ENCODE measurements at regions not wholly inside any gene's neighbourhood (a gene's known extent, or its start where the extent isn't known, plus 50 kb on each side); places are given as distances from the start of the nearest gene placed in this dataset.
A peak's percentile ranks its signal among the peaks of the same experiment; 100 is the strongest.

DNA sequence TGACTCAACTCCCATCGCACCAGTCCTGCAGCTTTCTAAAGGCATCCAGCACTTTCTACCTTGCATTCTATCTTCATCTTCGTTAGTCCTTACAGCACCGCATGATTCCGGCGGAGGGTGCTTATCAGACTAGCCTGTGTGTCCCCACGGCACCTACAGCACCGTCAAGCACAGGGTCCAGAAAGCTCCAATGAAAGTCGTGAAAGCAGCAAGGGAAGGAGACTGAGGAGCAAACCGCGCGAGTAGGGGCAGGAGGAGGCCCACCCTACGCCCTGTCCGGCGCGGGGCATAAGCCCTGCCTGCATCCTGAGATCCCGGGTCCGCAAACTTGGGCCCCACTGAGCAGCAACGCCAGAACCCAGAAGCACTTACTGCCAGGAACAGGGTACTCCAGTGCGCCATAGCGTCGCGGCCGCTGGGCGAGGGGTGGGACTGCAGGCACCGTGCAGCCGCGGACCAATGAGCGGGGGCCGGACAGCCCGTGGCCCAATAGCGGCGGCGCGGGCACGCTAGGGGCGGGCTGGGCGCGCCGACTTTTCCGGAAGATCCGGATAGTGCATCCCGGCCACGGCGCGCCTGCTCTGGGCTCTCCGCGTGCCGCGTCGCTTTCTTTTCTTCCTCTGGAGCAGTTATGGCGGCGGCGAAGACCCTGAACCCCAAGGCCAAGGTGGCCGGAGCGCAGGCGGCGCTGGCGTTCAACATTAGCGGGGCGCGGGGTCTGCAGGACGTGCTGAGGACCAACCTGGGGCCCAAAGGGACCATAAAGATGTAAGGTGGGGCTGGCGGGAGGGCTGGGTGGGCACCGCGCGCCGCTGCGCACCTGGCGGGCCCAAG lies 122.1 kb upstream of the VKORC1L1 start (continued):
- TF ChIP-seq, protein P1, sequence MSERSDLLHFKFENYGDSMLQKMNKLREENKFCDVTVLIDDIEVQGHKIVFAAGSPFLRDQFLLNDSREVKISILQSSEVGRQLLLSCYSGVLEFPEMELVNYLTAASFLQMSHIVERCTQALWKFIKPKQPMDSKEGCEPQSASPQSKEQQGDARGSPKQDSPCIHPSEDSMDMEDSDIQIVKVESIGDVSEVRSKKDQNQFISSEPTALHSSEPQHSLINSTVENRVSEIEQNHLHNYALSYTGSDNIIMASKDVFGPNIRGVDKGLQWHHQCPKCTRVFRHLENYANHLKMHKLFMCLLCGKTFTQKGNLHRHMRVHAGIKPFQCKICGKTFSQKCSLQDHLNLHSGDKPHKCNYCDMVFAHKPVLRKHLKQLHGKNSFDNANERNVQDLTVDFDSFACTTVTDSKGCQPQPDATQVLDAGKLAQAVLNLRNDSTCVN (CRISPR knock-in tag; IDR thresholded peaks at IDR 0.05; ENCODE audit: borderline replicate concordance) = 0 out of 2 replicates have a peak, but pooled peaks have one; percentile 34
- TF ChIP-seq IRX3 (CRISPR knock-in tag; IDR thresholded peaks at IDR 0.05; ENCODE audit: borderline replicate concordance, low read depth) (no peak), REL (CRISPR knock-in tag; conservative IDR thresholded peaks at IDR 0.05) (no peak), HMG20B (CRISPR knock-in tag; conservative IDR thresholded peaks at IDR 0.05) (no peak), ARHGAP35 (CRISPR knock-in tag; IDR thresholded peaks at IDR 0.05; ENCODE audit: borderline replicate concordance) (no peak), ZNF569 (CRISPR knock-in tag; IDR thresholded peaks at IDR 0.05; ENCODE audit: borderline replicate concordance) (no peak), ATF7 (IDR thresholded peaks at IDR 0.05) (no peak), ATF7 (CRISPR knock-in tag; IDR thresholded peaks at IDR 0.05) (no peak), ZNF547 (CRISPR knock-in tag; IDR thresholded peaks at IDR 0.05) (peak; percentile 76), ZNF333 (CRISPR knock-in tag; IDR thresholded peaks at IDR 0.05; ENCODE audit: borderline replicate concordance) (no peak), SNRNP70 (IDR thresholded peaks at IDR 0.05; ENCODE audit: low read depth, low read length) (no peak), TRIM24 (CRISPR knock-in tag; IDR thresholded peaks at IDR 0.05) (no peak), POLR2G (IDR thresholded peaks at IDR 0.05; ENCODE audit: low read depth, low read length) (peak; percentile 87), EED (CRISPR knock-in tag; IDR thresholded peaks at IDR 0.05) (no peak), NONO (IDR thresholded peaks at IDR 0.05) (no peak), NONO (CRISPR knock-in tag; conservative IDR thresholded peaks at IDR 0.05) (peak; percentile 71), RARG (CRISPR knock-in tag; IDR thresholded peaks at IDR 0.05; ENCODE audit: low read depth) (no peak), KAT8 (CRISPR knock-in tag; IDR thresholded peaks at IDR 0.05) (peak; percentile 78), ZNF44 (CRISPR knock-in tag; IDR thresholded peaks at IDR 0.05) (0 out of 2 replicates have a peak, but pooled peaks have one; percentile 25), ZNF12 (CRISPR knock-in tag; IDR thresholded peaks at IDR 0.05) (no peak)
- TF ChIP-seq, protein P2, sequence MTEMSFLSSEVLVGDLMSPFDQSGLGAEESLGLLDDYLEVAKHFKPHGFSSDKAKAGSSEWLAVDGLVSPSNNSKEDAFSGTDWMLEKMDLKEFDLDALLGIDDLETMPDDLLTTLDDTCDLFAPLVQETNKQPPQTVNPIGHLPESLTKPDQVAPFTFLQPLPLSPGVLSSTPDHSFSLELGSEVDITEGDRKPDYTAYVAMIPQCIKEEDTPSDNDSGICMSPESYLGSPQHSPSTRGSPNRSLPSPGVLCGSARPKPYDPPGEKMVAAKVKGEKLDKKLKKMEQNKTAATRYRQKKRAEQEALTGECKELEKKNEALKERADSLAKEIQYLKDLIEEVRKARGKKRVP (CRISPR knock-in tag; IDR thresholded peaks at IDR 0.05) = no peak
- TF ChIP-seq, protein P3, sequence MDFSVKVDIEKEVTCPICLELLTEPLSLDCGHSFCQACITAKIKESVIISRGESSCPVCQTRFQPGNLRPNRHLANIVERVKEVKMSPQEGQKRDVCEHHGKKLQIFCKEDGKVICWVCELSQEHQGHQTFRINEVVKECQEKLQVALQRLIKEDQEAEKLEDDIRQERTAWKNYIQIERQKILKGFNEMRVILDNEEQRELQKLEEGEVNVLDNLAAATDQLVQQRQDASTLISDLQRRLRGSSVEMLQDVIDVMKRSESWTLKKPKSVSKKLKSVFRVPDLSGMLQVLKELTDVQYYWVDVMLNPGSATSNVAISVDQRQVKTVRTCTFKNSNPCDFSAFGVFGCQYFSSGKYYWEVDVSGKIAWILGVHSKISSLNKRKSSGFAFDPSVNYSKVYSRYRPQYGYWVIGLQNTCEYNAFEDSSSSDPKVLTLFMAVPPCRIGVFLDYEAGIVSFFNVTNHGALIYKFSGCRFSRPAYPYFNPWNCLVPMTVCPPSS (IDR thresholded peaks at IDR 0.05) = no peak
- TF ChIP-seq, protein P4, sequence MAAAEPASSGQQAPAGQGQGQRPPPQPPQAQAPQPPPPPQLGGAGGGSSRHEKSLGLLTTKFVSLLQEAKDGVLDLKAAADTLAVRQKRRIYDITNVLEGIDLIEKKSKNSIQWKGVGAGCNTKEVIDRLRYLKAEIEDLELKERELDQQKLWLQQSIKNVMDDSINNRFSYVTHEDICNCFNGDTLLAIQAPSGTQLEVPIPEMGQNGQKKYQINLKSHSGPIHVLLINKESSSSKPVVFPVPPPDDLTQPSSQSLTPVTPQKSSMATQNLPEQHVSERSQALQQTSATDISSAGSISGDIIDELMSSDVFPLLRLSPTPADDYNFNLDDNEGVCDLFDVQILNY (CRISPR knock-in tag; conservative IDR thresholded peaks at IDR 0.05) = no peak
- TF ChIP-seq, protein P5, sequence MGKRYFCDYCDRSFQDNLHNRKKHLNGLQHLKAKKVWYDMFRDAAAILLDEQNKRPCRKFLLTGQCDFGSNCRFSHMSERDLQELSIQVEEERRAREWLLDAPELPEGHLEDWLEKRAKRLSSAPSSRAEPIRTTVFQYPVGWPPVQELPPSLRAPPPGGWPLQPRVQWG (CRISPR knock-in tag; IDR thresholded peaks at IDR 0.05; ENCODE audit: borderline replicate concordance, low read depth) = no peak
- TF ChIP-seq, protein P6, sequence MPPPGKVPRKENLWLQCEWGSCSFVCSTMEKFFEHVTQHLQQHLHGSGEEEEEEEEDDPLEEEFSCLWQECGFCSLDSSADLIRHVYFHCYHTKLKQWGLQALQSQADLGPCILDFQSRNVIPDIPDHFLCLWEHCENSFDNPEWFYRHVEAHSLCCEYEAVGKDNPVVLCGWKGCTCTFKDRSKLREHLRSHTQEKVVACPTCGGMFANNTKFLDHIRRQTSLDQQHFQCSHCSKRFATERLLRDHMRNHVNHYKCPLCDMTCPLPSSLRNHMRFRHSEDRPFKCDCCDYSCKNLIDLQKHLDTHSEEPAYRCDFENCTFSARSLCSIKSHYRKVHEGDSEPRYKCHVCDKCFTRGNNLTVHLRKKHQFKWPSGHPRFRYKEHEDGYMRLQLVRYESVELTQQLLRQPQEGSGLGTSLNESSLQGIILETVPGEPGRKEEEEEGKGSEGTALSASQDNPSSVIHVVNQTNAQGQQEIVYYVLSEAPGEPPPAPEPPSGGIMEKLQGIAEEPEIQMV (CRISPR knock-in tag; IDR thresholded peaks at IDR 0.05; ENCODE audit: low read depth) = no peak
